ENCODE measurements at regions not wholly inside any gene's neighbourhood (a gene's known extent, or its start where the extent isn't known, plus 50 kb on each side); places are given as distances from the start of the nearest gene placed in this dataset.

- no peak for DNase-seq
These were observed 58.3 kb upstream of the LYST start for GRCh38 chr1:235925016-235925415.

GRCh38 chr1:235923466-235924021 lies 56.8 kb upstream of the LYST start:
- peak; percentile 17 for DNase-seq

GRCh38 chr1:235920596-235921375 lies 54.1 kb upstream of the LYST start:
- DNase-seq = no peak

- no peak for DNase-seq
These were observed 53.2 kb upstream of the LYST start for GRCh38 chr1:235919833-235920441.

- DNase-seq = no peak
These were observed 52.6 kb upstream of the LYST start for GRCh38 chr1:235919127-235919832.

- no peak for DNase-seq
These were observed 51.8 kb upstream of the LYST start for GRCh38 chr1:235918465-235918864.

- no peak for DNase-seq
These were observed 51.3 kb upstream of the LYST start for GRCh38 chr1:235918032-235918431.

GRCh38 chr1:235917267-235917811 lies 50.6 kb upstream of the LYST start:
- peak; percentile 67 for DNase-seq

All from activated CD4-positive, alpha-beta T cell treated with anti-CD3 and anti-CD28 coated beads, Interleukin-10, Interleukin-2, amounts not matched to agents 100 ng/mL and 50 ng/mL, durations not matched to agents 16 hours and 8 hours (primary cell).